ENCODE measurements at regions not wholly inside any gene's neighbourhood (a gene's known extent, or its start where the extent isn't known, plus 50 kb on each side); places are given as distances from the start of the nearest gene placed in this dataset.

DNA sequence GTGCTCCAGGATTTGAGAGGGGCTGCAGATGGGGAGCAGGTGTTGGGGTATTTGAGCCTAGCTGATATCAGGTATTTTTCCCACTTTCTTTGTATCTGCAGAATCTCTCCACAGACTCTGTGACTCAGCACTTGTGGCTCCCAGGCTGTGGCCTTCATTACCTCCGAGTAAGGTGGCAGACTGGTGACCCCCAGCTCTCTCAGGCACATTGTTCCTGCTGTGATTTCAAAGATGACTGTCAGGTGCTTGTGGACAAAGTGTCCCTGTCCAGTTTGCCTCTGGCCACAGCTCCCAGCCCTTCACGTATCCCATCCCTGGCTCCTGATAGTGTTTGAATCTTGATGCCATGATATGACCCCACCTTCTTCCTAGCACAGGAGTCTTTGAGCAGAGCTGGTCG lies 396.8 kb upstream of the PODXL start:
- Histone ChIP-seq H3K4me2 (ENCODE audit: low read length) (no peak overlapping the region), H3K9me2 (replicated peaks; ENCODE audit: low read length) (no peaks in the 10 kb centered on the region), H4K20me1 (ENCODE audit: low read length) (no peaks in the 10 kb centered on the region), H3F3A (ENCODE audit: low read length, unreplicated experiment) (no peaks in the 10 kb centered on the region), H3K4me3 (ENCODE audit: low read length) (no peak overlapping the region), H3K9me3 (ENCODE audit: low read length) (no peaks in the 10 kb centered on the region), H2AFZ (ENCODE audit: low read length) (no peak overlapping the region), H3K79me2 (ENCODE audit: low read length) (no peaks in the 10 kb centered on the region), H3K4me1 (ENCODE audit: insufficient read depth, low read length) (peaks cover 17% of the 10 kb centered on the region), H3K27me3 (ENCODE audit: low read length) (no peaks in the 10 kb centered on the region), H3K9ac (ENCODE audit: low read length) (no peak overlapping the region), H3K36me3 (ENCODE audit: low read depth, low read length) (no peaks in the 10 kb centered on the region), H3K27ac (ENCODE audit: low read length) (no peak overlapping the region)
- DNase-seq (no peak), ATAC-seq (no peak)
- ChIA-PET POLR2A (ENCODE audit: unreplicated experiment) (no interaction called here), CTCF (no interaction called here)
- BruUV-seq (replicated peaks), result no TSS peak
- no peak for TF ChIP-seq EZH2phosphoT487 (IDR thresholded peaks at IDR 0.05; ENCODE audit: borderline replicate concordance, low read length)
- TF ChIP-seq, protein P1, sequence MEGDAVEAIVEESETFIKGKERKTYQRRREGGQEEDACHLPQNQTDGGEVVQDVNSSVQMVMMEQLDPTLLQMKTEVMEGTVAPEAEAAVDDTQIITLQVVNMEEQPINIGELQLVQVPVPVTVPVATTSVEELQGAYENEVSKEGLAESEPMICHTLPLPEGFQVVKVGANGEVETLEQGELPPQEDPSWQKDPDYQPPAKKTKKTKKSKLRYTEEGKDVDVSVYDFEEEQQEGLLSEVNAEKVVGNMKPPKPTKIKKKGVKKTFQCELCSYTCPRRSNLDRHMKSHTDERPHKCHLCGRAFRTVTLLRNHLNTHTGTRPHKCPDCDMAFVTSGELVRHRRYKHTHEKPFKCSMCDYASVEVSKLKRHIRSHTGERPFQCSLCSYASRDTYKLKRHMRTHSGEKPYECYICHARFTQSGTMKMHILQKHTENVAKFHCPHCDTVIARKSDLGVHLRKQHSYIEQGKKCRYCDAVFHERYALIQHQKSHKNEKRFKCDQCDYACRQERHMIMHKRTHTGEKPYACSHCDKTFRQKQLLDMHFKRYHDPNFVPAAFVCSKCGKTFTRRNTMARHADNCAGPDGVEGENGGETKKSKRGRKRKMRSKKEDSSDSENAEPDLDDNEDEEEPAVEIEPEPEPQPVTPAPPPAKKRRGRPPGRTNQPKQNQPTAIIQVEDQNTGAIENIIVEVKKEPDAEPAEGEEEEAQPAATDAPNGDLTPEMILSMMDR (conservative IDR thresholded peaks at IDR 0.05; ENCODE audit: low read depth, low read length), result no peak
- no peak for TF ChIP-seq EZH2 (IDR thresholded peaks at IDR 0.05; ENCODE audit: low read length, unreplicated experiment)
- intact Hi-C loops (cut with micrococcal nuclease), result no loop called here

DNA sequence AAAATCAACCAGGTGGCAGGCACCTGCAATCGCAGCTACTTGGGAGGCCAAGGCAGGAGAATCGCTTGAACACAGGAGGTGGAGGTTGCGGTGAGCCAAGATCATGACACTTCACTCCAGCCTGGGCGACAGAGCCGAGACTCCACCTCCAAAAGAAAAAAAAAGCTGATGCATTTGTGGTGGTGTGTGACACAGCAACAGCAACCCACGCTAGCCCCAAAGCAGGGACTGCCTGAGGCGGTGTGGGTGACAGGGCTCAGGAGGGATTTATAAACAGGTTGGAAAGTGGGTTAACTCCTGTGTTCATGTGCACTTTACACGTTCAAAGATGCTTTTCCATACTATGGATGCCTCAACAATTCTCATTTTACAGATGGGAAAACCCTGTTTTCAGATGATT lies 395.9 kb upstream of the PODXL start:
- Histone ChIP-seq H3K4me2 (ENCODE audit: low read length) (no peak overlapping the region), H4K20me1 (ENCODE audit: low read length) (no peaks in the 10 kb centered on the region), H3K9me3 (ENCODE audit: low read length) (no peaks in the 10 kb centered on the region), H3K9ac (ENCODE audit: low read length) (no peak overlapping the region), H3K4me1 (ENCODE audit: insufficient read depth, low read length) (peaks cover 17% of the 10 kb centered on the region), H3K27ac (ENCODE audit: low read length) (no peak overlapping the region), H3K4me3 (ENCODE audit: low read length) (no peak overlapping the region), H3K79me2 (ENCODE audit: low read length) (no peaks in the 10 kb centered on the region), H3K9me2 (replicated peaks; ENCODE audit: low read length) (no peaks in the 10 kb centered on the region), H3K27me3 (ENCODE audit: low read length) (no peaks in the 10 kb centered on the region), H3K36me3 (ENCODE audit: low read depth, low read length) (no peaks in the 10 kb centered on the region), H2AFZ (ENCODE audit: low read length) (no peak overlapping the region), H3F3A (ENCODE audit: low read length, unreplicated experiment) (no peaks in the 10 kb centered on the region)
- CTCF ChIA-PET, result no interaction called here
- POLR2A ChIA-PET (ENCODE audit: unreplicated experiment), result no interaction called here
- DNase-seq (no peak), ATAC-seq (no peak)
- intact Hi-C loops (cut with micrococcal nuclease), result no loop called here
- TF ChIP-seq EZH2 (IDR thresholded peaks at IDR 0.05; ENCODE audit: low read length, unreplicated experiment) (no peak), EZH2phosphoT487 (IDR thresholded peaks at IDR 0.05; ENCODE audit: borderline replicate concordance, low read length) (no peak)
- no TSS peak for BruUV-seq (replicated peaks)

- no peak overlapping the region for H3K9ac ChIP-seq (ENCODE audit: low read length)
- no peaks in the 10 kb centered on the region for H4K20me1 ChIP-seq (ENCODE audit: low read length)
- CTCF ChIA-PET, result no interaction called here
- H3K9me2 ChIP-seq (replicated peaks; ENCODE audit: low read length), result no peaks in the 10 kb centered on the region
- H3K79me2 ChIP-seq (ENCODE audit: low read length), result no peaks in the 10 kb centered on the region
- no peak overlapping the region for H3K27ac ChIP-seq (ENCODE audit: low read length)
- H3K36me3 ChIP-seq (ENCODE audit: low read depth, low read length), result no peaks in the 10 kb centered on the region
- H3K4me3 ChIP-seq (ENCODE audit: low read length), result no peak overlapping the region
- ATAC-seq, result no peak
- peaks cover 16% of the 10 kb centered on the region for H3K4me1 ChIP-seq (ENCODE audit: insufficient read depth, low read length)
- no peaks in the 10 kb centered on the region for H3F3A ChIP-seq (ENCODE audit: low read length, unreplicated experiment)
- H3K9me3 ChIP-seq (ENCODE audit: low read length), result no peaks in the 10 kb centered on the region
- POLR2A ChIA-PET (ENCODE audit: unreplicated experiment), result no interaction called here
- H3K4me2 ChIP-seq (ENCODE audit: low read length), result no peak overlapping the region
- no peak overlapping the region for H2AFZ ChIP-seq (ENCODE audit: low read length)
- no TSS peak for BruUV-seq (replicated peaks)
- no peak for TF ChIP-seq EZH2phosphoT487 (IDR thresholded peaks at IDR 0.05; ENCODE audit: borderline replicate concordance, low read length)
- TF ChIP-seq EZH2 (IDR thresholded peaks at IDR 0.05; ENCODE audit: low read length, unreplicated experiment), result no peak
- TF ChIP-seq, protein P1 (conservative IDR thresholded peaks at IDR 0.05; ENCODE audit: low read depth, low read length), result no peak
- no peaks in the 10 kb centered on the region for H3K27me3 ChIP-seq (ENCODE audit: low read length)
- no peak for DNase-seq
- intact Hi-C loops (cut with micrococcal nuclease), result no loop called here
Observed at GRCh38 chr7:131950758-131951157, 394.3 kb upstream of the PODXL start.
